ENCODE measurements at regions not wholly inside any gene's neighbourhood (a gene's known extent, or its start where the extent isn't known, plus 50 kb on each side); places are given as distances from the start of the nearest gene placed in this dataset.

DNA sequence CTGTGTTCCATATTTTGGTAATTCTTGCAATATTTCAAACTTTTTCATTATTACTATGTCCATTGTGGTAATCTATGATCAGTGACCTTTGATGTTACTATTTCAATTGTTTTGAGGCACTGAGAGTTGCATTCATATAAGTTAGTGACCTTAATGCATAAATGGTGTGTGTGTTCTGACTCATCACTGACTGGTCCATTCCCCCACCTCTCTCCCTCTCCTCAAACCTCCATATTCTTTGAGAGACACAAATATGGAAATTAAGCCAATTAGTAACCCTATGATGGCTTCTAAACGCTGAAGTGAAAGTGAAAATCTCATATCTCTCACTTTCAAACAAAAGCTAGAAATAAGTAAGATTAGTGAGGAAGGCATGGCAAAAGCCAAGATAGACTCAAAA is 739.6 kb downstream of the CCSER2 start:
- Histone ChIP-seq H3K4me1 (no peaks in the 10 kb centered on the region), H3K27ac (no peak overlapping the region), H3K36me3 (ENCODE audit: insufficient read depth in 1 of 2, low read depth in 1 of 2) (no peaks in the 10 kb centered on the region), H3K27me3 (ENCODE audit: insufficient read depth in 3 of 3, low read length in 2 of 3) (no peaks in the 10 kb centered on the region), H3K9me3 (no peaks in the 10 kb centered on the region), H3K4me3 (no peak overlapping the region)
- TF ChIP-seq, protein P1, sequence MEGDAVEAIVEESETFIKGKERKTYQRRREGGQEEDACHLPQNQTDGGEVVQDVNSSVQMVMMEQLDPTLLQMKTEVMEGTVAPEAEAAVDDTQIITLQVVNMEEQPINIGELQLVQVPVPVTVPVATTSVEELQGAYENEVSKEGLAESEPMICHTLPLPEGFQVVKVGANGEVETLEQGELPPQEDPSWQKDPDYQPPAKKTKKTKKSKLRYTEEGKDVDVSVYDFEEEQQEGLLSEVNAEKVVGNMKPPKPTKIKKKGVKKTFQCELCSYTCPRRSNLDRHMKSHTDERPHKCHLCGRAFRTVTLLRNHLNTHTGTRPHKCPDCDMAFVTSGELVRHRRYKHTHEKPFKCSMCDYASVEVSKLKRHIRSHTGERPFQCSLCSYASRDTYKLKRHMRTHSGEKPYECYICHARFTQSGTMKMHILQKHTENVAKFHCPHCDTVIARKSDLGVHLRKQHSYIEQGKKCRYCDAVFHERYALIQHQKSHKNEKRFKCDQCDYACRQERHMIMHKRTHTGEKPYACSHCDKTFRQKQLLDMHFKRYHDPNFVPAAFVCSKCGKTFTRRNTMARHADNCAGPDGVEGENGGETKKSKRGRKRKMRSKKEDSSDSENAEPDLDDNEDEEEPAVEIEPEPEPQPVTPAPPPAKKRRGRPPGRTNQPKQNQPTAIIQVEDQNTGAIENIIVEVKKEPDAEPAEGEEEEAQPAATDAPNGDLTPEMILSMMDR (IDR thresholded peaks at IDR 0.05), result no peak
- no peak for DNase-seq
- 59 to 71% (median 63%) methylated on average over 1 of the region's 1 CpG for WGBS, 3 donors
- no peak for ATAC-seq
- intact Hi-C loops (cut with DNase I), result no loop called here

DNA sequence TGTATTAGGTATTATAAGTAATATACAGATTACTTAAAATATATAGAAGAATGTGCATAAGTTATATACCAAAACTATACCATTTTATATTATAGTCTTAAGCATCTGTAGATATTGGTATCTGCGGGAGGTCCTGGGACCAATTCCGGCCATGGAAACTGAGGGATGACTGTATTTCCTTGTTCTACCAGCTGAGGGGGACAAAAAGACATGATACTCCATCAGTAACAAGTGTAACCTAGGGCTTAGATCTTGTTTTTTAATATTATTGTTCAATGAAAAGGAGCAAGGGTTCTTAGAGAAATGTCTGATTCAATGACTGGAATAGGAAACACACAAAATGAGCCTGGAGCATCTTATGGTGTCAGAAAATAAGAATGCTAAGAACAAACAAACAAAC is 752.5 kb downstream of the CCSER2 start:
- H3K27me3 ChIP-seq (ENCODE audit: insufficient read depth in 3 of 3, low read length in 2 of 3), result no peaks in the 10 kb centered on the region
- H3K9me3 ChIP-seq, result no peaks in the 10 kb centered on the region
- H3K4me3 ChIP-seq, result no peak overlapping the region
- DNase-seq (no peak), ATAC-seq (no peak)
- no peaks in the 10 kb centered on the region for H3K4me1 ChIP-seq
- WGBS, 3 donors, result 67 to 84% (median 84%) methylated on average over 2 of the region's 2 CpGs
- no peaks in the 10 kb centered on the region for H3K36me3 ChIP-seq (ENCODE audit: insufficient read depth in 1 of 2, low read depth in 1 of 2)
- intact Hi-C loops (cut with DNase I), result no loop called here
- TF ChIP-seq, protein P1 (IDR thresholded peaks at IDR 0.05), result no peak
- H3K27ac ChIP-seq, result no peak overlapping the region

DNA sequence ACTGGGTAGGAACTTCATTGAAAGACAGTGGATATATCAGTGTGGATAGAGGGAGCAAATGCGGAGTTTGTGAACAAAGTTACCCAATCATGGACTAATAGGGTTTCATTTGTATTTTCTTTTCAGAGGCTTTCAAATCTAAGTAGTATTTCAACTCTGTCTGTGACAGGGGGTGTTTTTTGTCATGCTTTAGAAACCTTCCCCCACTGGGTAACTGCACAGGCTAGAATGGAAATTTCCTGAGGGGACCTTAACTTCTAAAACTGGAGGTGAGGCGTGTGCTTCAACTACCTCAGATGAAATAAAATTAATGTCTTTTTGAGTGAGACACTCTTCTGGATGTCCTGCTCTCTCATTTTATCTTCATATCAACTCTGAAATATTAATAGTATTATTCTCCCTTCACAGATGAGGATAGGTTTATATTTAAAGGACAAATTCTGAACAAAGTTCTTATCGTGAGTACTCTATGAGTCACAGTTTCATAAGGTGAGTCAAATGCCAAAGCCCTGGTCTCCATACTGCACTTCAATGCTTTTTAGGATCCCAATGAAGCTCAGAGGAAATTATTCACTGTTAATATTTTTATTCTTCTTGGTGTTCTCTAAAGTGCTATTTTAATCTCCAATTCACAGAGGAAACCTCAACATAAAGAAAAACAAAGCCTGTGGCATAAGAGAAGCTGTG is 770.6 kb downstream of the CCSER2 start:
- DNase-seq, result no peak
- TF ChIP-seq, protein P1 (IDR thresholded peaks at IDR 0.05), result no peak
- Histone ChIP-seq H3K4me1 (no peaks in the 10 kb centered on the region), H3K36me3 (ENCODE audit: insufficient read depth in 1 of 2, low read depth in 1 of 2) (no peaks in the 10 kb centered on the region), H3K4me3 (no peak overlapping the region), H3K9me3 (no peaks in the 10 kb centered on the region), H3K27ac (no peak overlapping the region), H3K27me3 (ENCODE audit: insufficient read depth in 3 of 3, low read length in 2 of 3) (no peaks in the 10 kb centered on the region)
- intact Hi-C loops (cut with DNase I), result no loop called here
- ATAC-seq, result no peak
- WGBS, 3 donors, result 85 to 93% (median 87%) methylated on average over 3 of the region's 3 CpGs

DNA sequence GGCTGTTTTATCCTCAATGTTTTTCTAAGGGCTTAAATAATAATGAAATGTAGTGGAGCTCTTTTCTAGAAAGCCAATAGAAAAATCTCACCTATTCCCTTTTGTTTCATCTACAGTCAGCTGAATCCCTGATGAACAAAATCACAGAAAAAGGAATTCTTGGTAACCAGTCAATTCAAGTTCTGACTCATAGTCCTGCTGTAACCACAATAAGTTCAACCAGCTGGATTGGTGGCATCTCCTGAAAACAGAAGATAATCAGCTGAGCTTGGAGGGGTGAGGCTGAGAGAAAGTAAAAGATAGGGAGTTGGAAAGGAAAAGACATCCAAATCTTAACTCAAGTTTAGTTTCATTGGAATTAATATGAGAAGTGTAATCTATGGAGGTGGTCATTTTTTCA is 772.1 kb downstream of the CCSER2 start:
- H3K9me3 ChIP-seq, result no peaks in the 10 kb centered on the region
- ATAC-seq (no peak), DNase-seq (no peak)
- TF ChIP-seq, protein P1 (IDR thresholded peaks at IDR 0.05), result no peak
- no peaks in the 10 kb centered on the region for H3K27me3 ChIP-seq (ENCODE audit: insufficient read depth in 3 of 3, low read length in 2 of 3)
- no peaks in the 10 kb centered on the region for H3K36me3 ChIP-seq (ENCODE audit: insufficient read depth in 1 of 2, low read depth in 1 of 2)
- H3K4me1 ChIP-seq, result no peaks in the 10 kb centered on the region
- intact Hi-C loops (cut with DNase I), result no loop called here
- H3K4me3 ChIP-seq, result no peak overlapping the region
- no peak overlapping the region for H3K27ac ChIP-seq

DNA sequence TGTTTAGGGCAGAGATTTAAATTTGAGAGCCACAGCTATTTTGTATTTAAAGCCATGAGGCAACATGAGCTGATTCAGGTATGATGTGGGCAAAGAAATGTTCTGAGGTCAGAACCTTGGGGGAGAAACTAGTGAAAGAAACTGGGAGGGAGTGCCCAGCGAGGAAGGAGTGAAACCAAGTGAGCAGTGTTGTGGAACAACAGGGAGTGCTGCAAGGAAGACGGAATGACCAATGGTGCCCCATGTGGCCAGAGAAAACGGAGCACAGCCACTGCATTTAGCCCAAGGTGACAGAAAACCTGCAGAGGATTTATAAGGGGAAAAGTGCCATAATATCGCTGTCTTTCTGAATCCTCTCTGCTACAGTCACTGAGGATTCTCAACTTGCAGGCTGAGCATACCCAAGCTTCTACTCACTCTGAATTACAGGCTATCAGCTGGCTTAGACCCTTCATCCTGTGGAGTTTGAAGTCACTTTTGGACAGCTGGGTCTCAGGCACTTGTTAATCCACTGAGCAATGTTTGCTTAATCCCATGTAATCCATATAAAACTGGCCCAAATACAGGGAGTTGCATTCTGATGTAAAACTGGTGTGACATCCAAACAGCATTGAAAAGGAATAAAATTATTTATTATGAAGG is 777.3 kb downstream of the CCSER2 start:
- 39 to 42% (median 41%) methylated on average over 4 of the region's 4 CpGs for WGBS, 3 donors

More for the DNA sequence above, 777.3 kb downstream of the CCSER2 start:
- TF ChIP-seq, protein P1 (IDR thresholded peaks at IDR 0.05), result no peak
- Histone ChIP-seq H3K27ac (no peak overlapping the region), H3K9me3 (no peaks in the 10 kb centered on the region), H3K4me1 (no peaks in the 10 kb centered on the region), H3K4me3 (no peak overlapping the region), H3K27me3 (ENCODE audit: insufficient read depth in 3 of 3, low read length in 2 of 3) (no peaks in the 10 kb centered on the region), H3K36me3 (ENCODE audit: insufficient read depth in 1 of 2, low read depth in 1 of 2) (no peaks in the 10 kb centered on the region)
- DNase-seq (no peak), ATAC-seq (no peak)
- intact Hi-C loops (cut with DNase I), result no loop called here

All from psoas muscle (tissue), 7 donors.